ENCODE measurements at regions not wholly inside any gene's neighbourhood (a gene's known extent, or its start where the extent isn't known, plus 50 kb on each side); places are given as distances from the start of the nearest gene placed in this dataset.

- Histone ChIP-seq H3K18ac (ENCODE audit: insufficient read length, low read depth, low read length) (no peak overlapping the region), H2BK15ac (ENCODE audit: low read depth, low read length) (no peak overlapping the region), H3K4ac (ENCODE audit: low read depth, low read length) (no peak overlapping the region), H3K23ac (ENCODE audit: insufficient read length, low read depth, low read length) (no peak overlapping the region), H3K4me1 (ENCODE audit: insufficient read depth, low read length) (no peaks in the 10 kb centered on the region), H3K14ac (ENCODE audit: insufficient read depth, low read length) (no peak overlapping the region), H4K91ac (ENCODE audit: insufficient read length, low read depth, low read length) (no peak overlapping the region), H3K27me3 (ENCODE audit: insufficient read depth, low read length) (no peaks in the 10 kb centered on the region), H3T11ph (ENCODE audit: low read length) (no peak overlapping the region), H2BK12ac (ENCODE audit: insufficient read length, low read depth, low read length) (no peak overlapping the region), H4K20me1 (ENCODE audit: control insufficient read depth, insufficient read depth, insufficient read length) (no peaks in the 10 kb centered on the region), H3K9me3 (ENCODE audit: control insufficient read depth, low read depth, low read length) (no peaks in the 10 kb centered on the region), H3K79me1 (ENCODE audit: insufficient read depth, low read depth, low read length, poor library complexity, severe bottlenecking) (no peaks in the 10 kb centered on the region), H2BK5ac (ENCODE audit: insufficient read length, low read length) (no peak overlapping the region), H3K27ac (ENCODE audit: insufficient read length, low read depth, low read length) (no peak overlapping the region), H2AK5ac (ENCODE audit: insufficient read length, low read length) (no peak overlapping the region), H4K8ac (replicated peaks; ENCODE audit: insufficient read length, low read depth, low read length) (no peak overlapping the region), H4K5ac (ENCODE audit: insufficient read length, low read depth, low read length) (no peak overlapping the region), H3K23me2 (ENCODE audit: insufficient read length, low read depth, low read length, poor library complexity, severe bottlenecking) (no peaks in the 10 kb centered on the region), H3K79me2 (ENCODE audit: insufficient read depth, low read length) (no peaks in the 10 kb centered on the region), H3K9ac (ENCODE audit: extremely low read depth, insufficient read length, low read length) (no peak overlapping the region), H3K4me2 (ENCODE audit: insufficient read depth, insufficient read length, low read length) (no peak overlapping the region), H3K56ac (ENCODE audit: insufficient read length, low read depth, low read length) (no peak overlapping the region), H2AFZ (ENCODE audit: low read length) (no peak overlapping the region), H2BK20ac (ENCODE audit: low read depth, low read length, poor library complexity, severe bottlenecking) (no peak overlapping the region), H2BK120ac (ENCODE audit: low read depth, low read length, poor library complexity, severe bottlenecking) (no peak overlapping the region)
- Mint-ChIP-seq H3K4me3 (no peak overlapping the region), H3K36me3 (ENCODE audit: insufficient read depth in 1 of 3, low read depth in 3 of 3) (no peaks in the 10 kb centered on the region), H3K27me3 (ENCODE audit: low read depth) (no peaks in the 10 kb centered on the region; the same call in 1 of the 2 replicates), H3K27ac (no peak overlapping the region), H3K9me3 (no peaks in the 10 kb centered on the region), H3K4me1 (no peaks in the 10 kb centered on the region)
- TF ChIP-seq CTCF (conservative IDR thresholded peaks at IDR 0.05) = no peak
- WGBS (ENCODE audit: extremely low coverage, insufficient read length, low lambda C conversion rate) = no CpG with 5 or more reads among the region's 6 CpGs
- no peak for DNase-seq
These were observed 141.9 kb downstream of the TTC32 start for GRCh38 chr2:19759880-19760279.

Measured in H9 (cell line).